Lower leg skin (tissue), 4 donors: ENCODE measurements at regions not wholly inside any gene's neighbourhood (a gene's known extent, or its start where the extent isn't known, plus 50 kb on each side); places are given as distances from the start of the nearest gene placed in this dataset.

Experiments used
- DNase-seq, 2 donors: peaks; one replicate each; pipeline ENCODE4 v3.0.0-alpha.2; 2019; ENCODE audit warnings: low spot score in 2 of 2
- H3K4me3 ChIP-seq: fragments of 200-600 bp; sonication (generic); 2 replicates; pipeline ENCODE4 v1.5.1; 2017; ENCODE audit warnings: mild to moderate bottlenecking, low read depth; ENCODE audit not compliant: poor library complexity, severe bottlenecking
- CTCF ChIP-seq, 3 donors: fragments of 450-650 bp; IDR thresholded peaks; one replicate each; pipeline ENCODE4 v1.5.1; 2016; ENCODE audit warnings: antibody characterized with exemption in 3 of 3, mild to moderate bottlenecking in 3 of 3, moderate library complexity in 2 of 3
- POLR2A ChIP-seq, 2 donors: fragments of 450-650 bp; IDR thresholded peaks; one replicate each; pipeline ENCODE4 v1.6.1; 2016 to 2017; ENCODE audit warnings: antibody characterized with exemption in 2 of 2, mild to moderate bottlenecking in 1 of 2, moderate library complexity in 1 of 2
- WGBS, 2 donors: methylation state at CpG; one replicate each; pipeline ENCODE4 v1.1.5; 2018; 5-methylcytosine and 5-hydroxymethylcytosine counted together
- intact Hi-C: fragments of 100-400 bp; cut with DNase I; formaldehyde crosslinking; loops from one replicate; pipeline ENCODE4 v1.15.0; 2023; ENCODE audit warnings: low total_unique reads

GRCh38 chr20:52402514-52402913 lies 210.9 kb upstream of the ZFP64 start:
- 51 to 70% methylated on average over 5 of the region's 5 CpGs for WGBS, 2 donors
- no peak overlapping the region for H3K4me3 ChIP-seq
- TF ChIP-seq CTCF (IDR thresholded peaks at IDR 0.05), result no peak
- TF ChIP-seq POLR2A (IDR thresholded peaks at IDR 0.05), result no peak
- DNase-seq, result peak in 1 of 2 donors; percentile 33
- intact Hi-C loops, result no loop called here

- WGBS, 2 donors, result 97 to 100% methylated on average over 1 of the region's 1 CpG
- DNase-seq, result no peak
- intact Hi-C loops, result no loop called here
- TF ChIP-seq POLR2A (IDR thresholded peaks at IDR 0.05) (no peak), CTCF (IDR thresholded peaks at IDR 0.05) (no peak)
- H3K4me3 ChIP-seq, result no peak overlapping the region
These were observed 209.9 kb upstream of the ZFP64 start for GRCh38 chr20:52401431-52401830.

DNA sequence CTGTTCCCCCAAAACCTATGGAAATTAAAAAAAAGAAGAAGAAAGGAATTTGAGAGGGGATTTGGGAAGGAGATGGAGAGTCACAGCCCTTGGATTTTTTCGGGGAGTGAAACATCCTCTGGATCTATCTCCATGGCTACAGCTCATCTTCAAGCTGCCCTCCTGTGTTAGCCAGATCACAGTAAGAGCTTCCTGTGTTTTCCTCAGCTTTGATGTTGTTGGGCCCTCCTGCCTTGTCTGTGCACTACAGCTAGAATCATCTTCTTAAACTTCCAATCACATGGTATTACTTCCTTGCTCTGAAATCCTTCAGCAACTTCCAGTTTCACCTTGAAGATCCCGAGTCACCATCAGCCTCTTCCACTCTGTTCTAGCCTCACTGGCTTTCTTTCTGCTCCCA lies 207.8 kb upstream of the ZFP64 start:
- TF ChIP-seq CTCF (IDR thresholded peaks at IDR 0.05) (no peak), POLR2A (IDR thresholded peaks at IDR 0.05) (no peak)
- intact Hi-C loops, result no loop called here
- 69 to 90% methylated on average over 2 of the region's 2 CpGs for whole genome bisulfite sequencing, 2 donors
- H3K4me3 ChIP-seq, result no peak overlapping the region
- no peak for DNase-seq

DNA sequence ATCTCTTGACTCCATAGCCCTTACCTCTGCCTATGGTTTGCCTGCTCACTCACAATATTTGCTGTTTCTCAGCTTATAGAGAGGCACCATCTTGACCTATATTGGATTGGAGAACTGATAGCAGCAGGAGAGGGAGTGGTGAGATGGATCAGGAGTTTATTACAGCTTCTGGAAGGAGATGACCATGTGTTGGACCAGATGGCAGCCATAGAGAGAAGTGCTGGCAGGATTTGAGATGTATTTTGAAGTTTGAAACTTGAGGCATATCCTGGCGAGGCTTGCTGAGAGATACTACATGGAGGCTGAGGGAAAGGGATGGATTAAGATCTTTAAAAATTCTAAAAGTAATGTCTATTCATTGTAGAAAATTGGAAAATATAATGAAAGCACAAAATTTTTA lies 198.0 kb upstream of the ZFP64 start:
- intact Hi-C loops, result no loop called here

GRCh38 chr20:52383995-52384621 lies 192.5 kb upstream of the ZFP64 start:
- intact Hi-C loops, result no loop called here
- no peak for TF ChIP-seq CTCF (IDR thresholded peaks at IDR 0.05)
- TF ChIP-seq POLR2A (IDR thresholded peaks at IDR 0.05), result no peak
- WGBS, 2 donors, result 87 to 91% methylated on average over 10 of the region's 10 CpGs
- DNase-seq, result no peak
- no peak overlapping the region for H3K4me3 ChIP-seq

More for the DNA sequence above, 198.0 kb upstream of the ZFP64 start:
- 88 to 96% methylated on average over 1 of the region's 1 CpG for WGBS, 2 donors
- H3K4me3 ChIP-seq, result no peak overlapping the region
- no peak for DNase-seq
- TF ChIP-seq CTCF (IDR thresholded peaks at IDR 0.05) (no peak), POLR2A (IDR thresholded peaks at IDR 0.05) (no peak)

DNA sequence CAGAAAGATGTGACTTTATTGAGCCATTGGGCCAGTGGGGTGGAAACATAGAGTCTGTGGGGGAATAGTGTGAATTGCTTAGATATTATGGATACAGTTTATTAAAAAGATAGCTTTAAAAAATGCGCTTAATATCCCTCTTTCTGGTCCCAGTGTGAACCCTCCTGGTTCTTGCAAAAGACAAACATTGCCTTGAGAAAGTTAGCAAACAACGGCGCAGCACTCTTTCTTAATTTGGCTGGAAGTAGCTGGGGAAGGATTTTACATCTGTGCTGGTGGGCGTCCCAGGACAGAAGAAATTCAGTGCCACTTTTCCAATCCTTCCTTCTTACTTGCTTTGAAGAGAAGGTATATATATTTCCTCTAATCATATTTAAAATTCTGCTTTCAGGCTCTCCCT lies 191.4 kb upstream of the ZFP64 start:
- intact Hi-C loops, result no loop called here
- DNase-seq, result no peak
- H3K4me3 ChIP-seq, result no peak overlapping the region
- 87 to 89% methylated on average over 4 of the region's 4 CpGs for WGBS, 2 donors
- TF ChIP-seq CTCF (IDR thresholded peaks at IDR 0.05) (no peak), POLR2A (IDR thresholded peaks at IDR 0.05) (no peak)
